HG02852 (cell line): ENCODE measurements at regions not wholly inside any gene's neighbourhood (a gene's known extent, or its start where the extent isn't known, plus 50 kb on each side); places are given as distances from the start of the nearest gene placed in this dataset.
"Not testable (repeated sequence)": the region's sequence is repeated elsewhere in the genome, so short reads cannot be mapped to it uniquely, and the experiment has no call there.

Source experiments
- ATAC-seq: cut with Tn5 transposase; IDR thresholded peaks from one replicate; pipeline ENCODE4 v1.9.1; 2021; ENCODE audit warnings: mild to moderate bottlenecking, moderate library complexity; ENCODE audit not compliant: unreplicated experiment

- ATAC-seq = no peak
These were observed 380.0 kb downstream of the METTL4 start for GRCh38 chr18:2191180-2191790.

GRCh38 chr18:2192562-2192961 is 378.7 kb downstream of the METTL4 start:
- ATAC-seq = no peak

- ATAC-seq = no peak
These were observed 373.4 kb downstream of the METTL4 start for GRCh38 chr18:2197946-2198345.

GRCh38 chr18:2199060-2199459 is 372.2 kb downstream of the METTL4 start:
- ATAC-seq = no peak

- ATAC-seq = no peak
These were observed 370.2 kb downstream of the METTL4 start for GRCh38 chr18:2201036-2201600.

GRCh38 chr18:2204736-2205135 is 366.6 kb downstream of the METTL4 start:
- ATAC-seq = no peak

GRCh38 chr18:2207294-2207693 is 364.0 kb downstream of the METTL4 start:
- ATAC-seq = no peak

- ATAC-seq = no peak
These were observed 358.6 kb downstream of the METTL4 start for GRCh38 chr18:2212598-2213205.

- no peak for ATAC-seq
These were observed 357.4 kb downstream of the METTL4 start for GRCh38 chr18:2213905-2214304.

- ATAC-seq = no peak
These were observed 353.9 kb downstream of the METTL4 start for GRCh38 chr18:2217356-2217755.

GRCh38 chr18:2218101-2218500 is 353.2 kb downstream of the METTL4 start:
- no peak for ATAC-seq

GRCh38 chr18:2219706-2220105 is 351.6 kb downstream of the METTL4 start:
- ATAC-seq = no peak

GRCh38 chr18:2222270-2223185 is 348.8 kb downstream of the METTL4 start:
- ATAC-seq = no peak

- ATAC-seq = no peak
These were observed 347.9 kb downstream of the METTL4 start for GRCh38 chr18:2223449-2223848.

- no peak for ATAC-seq
These were observed 347.5 kb downstream of the METTL4 start for GRCh38 chr18:2223849-2224248.

GRCh38 chr18:2236232-2236631 is 335.1 kb downstream of the METTL4 start:
- ATAC-seq = no peak

- no peak for ATAC-seq
These were observed 333.6 kb downstream of the METTL4 start for GRCh38 chr18:2237706-2238105.

- no peak for ATAC-seq
These were observed 331.0 kb downstream of the METTL4 start for GRCh38 chr18:2240311-2240705.

- no peak for ATAC-seq
These were observed 326.7 kb downstream of the METTL4 start for GRCh38 chr18:2244641-2245040.

GRCh38 chr18:2247101-2247500 is 324.2 kb downstream of the METTL4 start:
- not testable (repeated sequence) for ATAC-seq

- no peak for ATAC-seq
These were observed 316.3 kb downstream of the METTL4 start for GRCh38 chr18:2254977-2255376.

GRCh38 chr18:2256577-2256976 is 314.7 kb downstream of the METTL4 start:
- ATAC-seq = no peak
